DOHH2 (cell line): ENCODE measurements at regions not wholly inside any gene's neighbourhood (a gene's known extent, or its start where the extent isn't known, plus 50 kb on each side); places are given as distances from the start of the nearest gene placed in this dataset.
"Not testable (repeated sequence)": the region's sequence is repeated elsewhere in the genome, so short reads cannot be mapped to it uniquely, and the experiment has no call there.

Experiments used
- H3F3A ChIP-seq: fragments of 200-600 bp; sonication (generic), shearing (Covaris generic); 2 replicates; pipeline ENCODE4 v1.6.0; 2016; ENCODE audit warnings: antibody characterized with exemption, mild to moderate bottlenecking; ENCODE audit not compliant: control insufficient read depth, insufficient read depth
- H3K27ac ChIP-seq: fragments of 200-600 bp; sonication (generic); 2 replicates; pipeline ENCODE4 v1.5.1; 2014; ENCODE audit warnings: low read depth, mild to moderate bottlenecking, low read length, moderate library complexity
- H3K27me3 ChIP-seq: fragments of 200-600 bp; sonication (generic); 2 replicates; pipeline ENCODE4 v1.6.1; 2014; ENCODE audit warnings: mild to moderate bottlenecking, low read length, mixed read lengths; ENCODE audit not compliant: control insufficient read depth
- H3K36me3 ChIP-seq: fragments of 200-600 bp; sonication (generic); 2 replicates; pipeline ENCODE4 v1.6.1; 2014; ENCODE audit warnings: mild to moderate bottlenecking, low read length, moderate library complexity, mixed read lengths; ENCODE audit not compliant: control insufficient read depth
- H3K4me1 ChIP-seq: fragments of 200-600 bp; sonication (generic); 2 replicates; pipeline ENCODE4 v1.6.1; 2014; ENCODE audit warnings: mild to moderate bottlenecking, low read length, mixed read lengths; ENCODE audit not compliant: control insufficient read depth
- H3K4me2 ChIP-seq: fragments of 200-600 bp; sonication (generic); 2 replicates; pipeline ENCODE4 v1.6.0; 2014; ENCODE audit warnings: mild to moderate bottlenecking, low read length, moderate library complexity
- H3K4me3 ChIP-seq: fragments of 200-600 bp; sonication (generic); 2 replicates; pipeline ENCODE4 v1.5.1; 2014; ENCODE audit warnings: mild to moderate bottlenecking, low read length, mixed read lengths
- H3K79me2 ChIP-seq: fragments of 200-600 bp; sonication (generic); 2 replicates; pipeline ENCODE4 v1.6.1; 2014; ENCODE audit warnings: mild to moderate bottlenecking, low read length, mixed read lengths; ENCODE audit not compliant: control insufficient read depth
- H3K9me2 ChIP-seq: fragments of 200-600 bp; sonication (generic); replicated peaks from 2 replicates; pipeline ENCODE4 v1.6.1; 2014; ENCODE audit warnings: mild to moderate bottlenecking, low read length, mixed read lengths; ENCODE audit not compliant: control insufficient read depth
- H3K9me3 ChIP-seq: fragments of 200-600 bp; sonication (generic); 2 replicates; pipeline ENCODE4 v1.6.1; 2014; ENCODE audit warnings: antibody characterized with exemption, low read length, mixed read lengths; ENCODE audit not compliant: control insufficient read depth, insufficient read depth
- H4K20me1 ChIP-seq: fragments of 200-600 bp; sonication (generic); 2 replicates; pipeline ENCODE4 v1.6.0; 2014; ENCODE audit warnings: low read depth, mild to moderate bottlenecking, antibody characterized with exemption, low read length, moderate library complexity; ENCODE audit not compliant: control insufficient read depth, insufficient read depth
- EZH2phosphoT487 ChIP-seq: fragments of 200-600 bp; sonication (generic); IDR thresholded peaks from 2 replicates; pipeline ENCODE4 v1.6.1; 2017; ENCODE audit warnings: borderline replicate concordance, mild to moderate bottlenecking, antibody characterized with exemption, low read length, moderate library complexity, mixed read lengths
- TF ChIP-seq, protein P1 (sequence below): fragments of 200-600 bp; sonication (generic); IDR thresholded peaks from one replicate; pipeline ENCODE4 v1.5.1; 2014; ENCODE audit warnings: antibody characterized with exemption, mild to moderate bottlenecking, low read depth, low read length; ENCODE audit not compliant: poor library complexity, severe bottlenecking

DNA sequence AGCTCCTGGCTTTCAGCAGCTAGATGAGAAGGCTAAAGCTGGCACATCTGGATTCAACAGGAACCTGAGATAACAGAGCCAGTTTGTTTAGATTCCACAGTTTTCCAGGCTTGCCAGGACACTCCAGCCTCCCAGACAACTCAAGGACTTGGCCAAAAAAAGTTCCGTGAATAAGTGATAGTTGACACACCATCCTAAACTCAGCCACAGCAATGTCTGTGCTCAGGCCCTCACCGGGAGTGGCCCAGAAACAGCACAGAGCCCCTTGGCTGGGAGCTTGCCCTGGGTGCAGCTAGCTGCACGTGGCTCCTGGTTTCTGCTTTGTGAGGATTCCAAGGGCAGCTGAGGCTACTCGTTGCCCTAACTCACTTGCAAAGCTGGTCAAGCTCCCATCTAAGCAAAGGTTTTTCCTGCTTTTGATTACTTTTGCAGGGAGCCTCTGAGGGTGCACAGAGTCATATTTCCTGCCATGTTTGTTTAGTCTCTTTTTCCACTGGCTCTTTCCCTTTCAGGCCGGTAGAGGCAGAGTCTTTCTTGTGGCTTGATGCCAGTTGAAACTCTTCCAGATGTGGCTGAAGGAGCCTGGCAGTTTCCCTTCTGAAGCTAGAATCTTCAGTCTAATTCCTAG is 118.3 kb upstream of the ECI2 start:
- H3F3A ChIP-seq = no peaks in the 10 kb centered on the region
- H3K4me2 ChIP-seq = no peak overlapping the region
- H3K4me3 ChIP-seq = no peak overlapping the region
- H3K79me2 ChIP-seq = no peaks in the 10 kb centered on the region
- no peaks in the 10 kb centered on the region for H3K36me3 ChIP-seq
- H3K4me1 ChIP-seq = no peaks in the 10 kb centered on the region
- no peak for TF ChIP-seq EZH2phosphoT487
- TF ChIP-seq, protein P1, sequence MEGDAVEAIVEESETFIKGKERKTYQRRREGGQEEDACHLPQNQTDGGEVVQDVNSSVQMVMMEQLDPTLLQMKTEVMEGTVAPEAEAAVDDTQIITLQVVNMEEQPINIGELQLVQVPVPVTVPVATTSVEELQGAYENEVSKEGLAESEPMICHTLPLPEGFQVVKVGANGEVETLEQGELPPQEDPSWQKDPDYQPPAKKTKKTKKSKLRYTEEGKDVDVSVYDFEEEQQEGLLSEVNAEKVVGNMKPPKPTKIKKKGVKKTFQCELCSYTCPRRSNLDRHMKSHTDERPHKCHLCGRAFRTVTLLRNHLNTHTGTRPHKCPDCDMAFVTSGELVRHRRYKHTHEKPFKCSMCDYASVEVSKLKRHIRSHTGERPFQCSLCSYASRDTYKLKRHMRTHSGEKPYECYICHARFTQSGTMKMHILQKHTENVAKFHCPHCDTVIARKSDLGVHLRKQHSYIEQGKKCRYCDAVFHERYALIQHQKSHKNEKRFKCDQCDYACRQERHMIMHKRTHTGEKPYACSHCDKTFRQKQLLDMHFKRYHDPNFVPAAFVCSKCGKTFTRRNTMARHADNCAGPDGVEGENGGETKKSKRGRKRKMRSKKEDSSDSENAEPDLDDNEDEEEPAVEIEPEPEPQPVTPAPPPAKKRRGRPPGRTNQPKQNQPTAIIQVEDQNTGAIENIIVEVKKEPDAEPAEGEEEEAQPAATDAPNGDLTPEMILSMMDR = no peak
- no peaks in the 10 kb centered on the region; the same call in 1 of the 2 replicates for H3K9me2 ChIP-seq
- no peak overlapping the region for H3K27ac ChIP-seq
- no peaks in the 10 kb centered on the region for H3K9me3 ChIP-seq
- no peaks in the 10 kb centered on the region for H3K27me3 ChIP-seq
- H4K20me1 ChIP-seq = no peaks in the 10 kb centered on the region

DNA sequence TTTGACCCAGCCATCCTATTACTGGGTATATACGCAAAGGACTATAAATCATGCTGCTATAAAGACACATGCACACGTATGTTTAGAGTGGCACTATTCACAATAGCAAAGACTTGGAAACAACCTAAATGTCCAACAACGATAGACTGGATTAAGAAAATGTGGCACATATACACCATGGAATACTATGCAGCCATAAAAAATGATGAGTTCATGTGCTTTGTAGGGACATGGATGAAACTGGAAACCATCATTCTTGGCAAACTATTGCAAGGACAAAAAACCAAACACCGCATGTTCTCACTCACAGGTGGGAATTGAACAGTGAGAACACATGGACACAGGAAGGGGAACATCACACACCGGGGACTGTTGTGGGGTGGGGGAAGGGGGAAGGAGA is 117.1 kb upstream of the ECI2 start:
- not testable (repeated sequence) for H3K36me3 ChIP-seq, H3K79me2 ChIP-seq, H3K4me3 ChIP-seq

DNA sequence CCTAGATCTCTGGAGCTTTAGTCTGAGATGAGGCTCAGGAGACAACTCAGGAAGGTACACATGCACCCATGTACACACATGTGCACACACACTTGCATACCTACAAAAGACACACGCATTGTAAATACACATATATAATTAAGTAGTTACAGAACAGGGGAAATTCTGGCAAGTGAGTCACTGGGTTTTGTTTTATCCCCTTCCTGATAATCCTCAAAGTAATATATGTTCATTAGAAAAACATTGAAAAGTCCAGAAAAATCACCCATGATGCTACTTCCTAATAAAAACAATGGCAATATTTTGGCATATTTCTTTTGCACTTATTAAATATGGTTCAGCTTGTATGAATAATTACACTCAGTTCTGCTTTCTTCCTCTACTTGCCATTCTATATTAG is 115.3 kb upstream of the ECI2 start:
- Histone ChIP-seq H3K36me3 (no peaks in the 10 kb centered on the region), H3K27ac (no peak overlapping the region), H3K79me2 (no peaks in the 10 kb centered on the region), H3K27me3 (no peaks in the 10 kb centered on the region), H3K4me2 (no peak overlapping the region), H3F3A (no peaks in the 10 kb centered on the region), H3K9me3 (no peaks in the 10 kb centered on the region), H3K4me3 (no peak overlapping the region), H4K20me1 (no peaks in the 10 kb centered on the region), H3K9me2 (no peaks in the 10 kb centered on the region; the same call in 1 of the 2 replicates), H3K4me1 (no peaks in the 10 kb centered on the region)
- TF ChIP-seq, protein P1 = no peak
- TF ChIP-seq EZH2phosphoT487 = no peak

More for the DNA sequence above, 117.1 kb upstream of the ECI2 start:
- H3K27ac ChIP-seq, H3K4me1 ChIP-seq, H3F3A ChIP-seq, H3K9me3 ChIP-seq, H3K4me2 ChIP-seq, H3K27me3 ChIP-seq, H3K9me2 ChIP-seq, H4K20me1 ChIP-seq: not testable (repeated sequence)

DNA sequence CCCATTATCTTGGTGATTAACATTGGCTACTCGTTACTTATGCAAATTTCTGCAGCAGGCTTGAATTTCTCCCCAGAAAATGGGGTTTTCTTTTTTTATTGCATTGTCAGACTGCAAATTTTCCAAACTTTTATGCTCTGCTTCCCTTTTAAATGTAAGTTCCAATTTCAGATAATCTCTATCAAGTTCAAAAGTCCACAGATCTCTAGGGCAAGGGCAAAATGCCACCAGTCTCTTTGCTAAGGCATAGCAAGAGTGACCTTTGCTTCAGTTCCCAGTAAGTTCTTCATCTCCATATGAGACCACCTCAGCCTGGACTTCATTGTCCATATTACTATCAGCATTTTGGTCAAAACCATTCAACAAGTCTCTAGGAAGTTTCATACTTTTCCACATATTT is 108.5 kb upstream of the ECI2 start:
- not testable (repeated sequence) for H3F3A ChIP-seq, H3K9me3 ChIP-seq, H3K27me3 ChIP-seq

More for the DNA sequence above, 108.5 kb upstream of the ECI2 start:
- not testable (repeated sequence) for H3K79me2 ChIP-seq, H4K20me1 ChIP-seq, H3K4me2 ChIP-seq, H3K36me3 ChIP-seq, H3K27ac ChIP-seq, H3K9me2 ChIP-seq, H3K4me1 ChIP-seq, H3K4me3 ChIP-seq
